GM21515 (cell line): ENCODE measurements at regions not wholly inside any gene's neighbourhood (a gene's known extent, or its start where the extent isn't known, plus 50 kb on each side); places are given as distances from the start of the nearest gene placed in this dataset.
"Not testable (repeated sequence)": the region's sequence is repeated elsewhere in the genome, so short reads cannot be mapped to it uniquely, and the experiment has no call there.

Experiments used
- ATAC-seq: cut with Tn5 transposase; IDR thresholded peaks from one replicate; pipeline ENCODE4 v1.9.1; 2021; ENCODE audit not compliant: unreplicated experiment

GRCh38 chr3:22730701-22731100, 472.4 kb upstream of the UBE2E2 start:
- ATAC-seq, result no peak

- no peak for ATAC-seq
Measured at GRCh38 chr3:22731901-22732300, 471.2 kb upstream of the UBE2E2 start.

GRCh38 chr3:22732641-22733040, 470.5 kb upstream of the UBE2E2 start:
- no peak for ATAC-seq

- no peak for ATAC-seq
Measured at GRCh38 chr3:22734207-22734606, 468.9 kb upstream of the UBE2E2 start.

- ATAC-seq, result no peak
Measured at GRCh38 chr3:22734756-22735155, 468.4 kb upstream of the UBE2E2 start.

GRCh38 chr3:22735373-22735772, 467.8 kb upstream of the UBE2E2 start:
- no peak for ATAC-seq

GRCh38 chr3:22743386-22743785, 459.7 kb upstream of the UBE2E2 start:
- ATAC-seq, result not testable (repeated sequence)

- ATAC-seq, result no peak
Measured at GRCh38 chr3:22745321-22745720, 457.8 kb upstream of the UBE2E2 start.

- no peak for ATAC-seq
Measured at GRCh38 chr3:22746221-22746620, 456.9 kb upstream of the UBE2E2 start.

- no peak for ATAC-seq
Measured at GRCh38 chr3:22748453-22749045, 454.6 kb upstream of the UBE2E2 start.

GRCh38 chr3:22759636-22760310, 443.4 kb upstream of the UBE2E2 start:
- ATAC-seq, result no peak

GRCh38 chr3:22765679-22766078, 437.4 kb upstream of the UBE2E2 start:
- no peak for ATAC-seq

- ATAC-seq, result no peak
Measured at GRCh38 chr3:22777834-22778233, 425.3 kb upstream of the UBE2E2 start.

- no peak for ATAC-seq
Measured at GRCh38 chr3:22779737-22780136, 423.4 kb upstream of the UBE2E2 start.

GRCh38 chr3:22792533-22792932, 410.6 kb upstream of the UBE2E2 start:
- no peak for ATAC-seq

GRCh38 chr3:22795917-22796316, 407.2 kb upstream of the UBE2E2 start:
- no peak for ATAC-seq

- ATAC-seq, result no peak
Measured at GRCh38 chr3:22798461-22798860, 404.7 kb upstream of the UBE2E2 start.

GRCh38 chr3:22819209-22819608, 383.9 kb upstream of the UBE2E2 start:
- ATAC-seq, result no peak

GRCh38 chr3:22835041-22835440, 368.1 kb upstream of the UBE2E2 start:
- no peak for ATAC-seq

GRCh38 chr3:22836131-22836530, 367.0 kb upstream of the UBE2E2 start:
- ATAC-seq, result no peak

GRCh38 chr3:22843854-22844253, 359.3 kb upstream of the UBE2E2 start:
- no peak for ATAC-seq

GRCh38 chr3:22846566-22846965, 356.6 kb upstream of the UBE2E2 start:
- ATAC-seq, result no peak

GRCh38 chr3:22849583-22849982, 353.5 kb upstream of the UBE2E2 start:
- not testable (repeated sequence) for ATAC-seq
